Mononuclear cell (primary cell): ENCODE measurements at regions not wholly inside any gene's neighbourhood (a gene's known extent, or its start where the extent isn't known, plus 50 kb on each side); places are given as distances from the start of the nearest gene placed in this dataset.

Experiments
- H3K27me3 ChIP-seq: 2 replicates; pipeline ENCODE4 v1.6.0; 2011; ENCODE audit warnings: low read length, control low read depth; ENCODE audit not compliant: insufficient read depth
- H3K4me1 ChIP-seq: 2 replicates; pipeline ENCODE4 v1.5.1; 2011; ENCODE audit warnings: mild to moderate bottlenecking, low read length, control low read depth; ENCODE audit not compliant: insufficient read depth
- H3K4me3 ChIP-seq: 2 replicates; pipeline ENCODE4 v1.5.1; 2011; ENCODE audit warnings: mild to moderate bottlenecking, low read length, moderate library complexity
- H3K9me3 ChIP-seq: 2 replicates; pipeline ENCODE4 v1.5.1; 2011; ENCODE audit warnings: low read depth, mild to moderate bottlenecking, control low read depth, low read length

- no peaks in the 10 kb centered on the region for H3K27me3 ChIP-seq
- no peaks in the 10 kb centered on the region for H3K4me1 ChIP-seq
- H3K4me3 ChIP-seq = no peak overlapping the region
- no peaks in the 10 kb centered on the region for H3K9me3 ChIP-seq
Observed at GRCh38 chr16:86355951-86356350, 154.4 kb upstream of the FOXF1 start.

- Histone ChIP-seq H3K9me3 (no peaks in the 10 kb centered on the region), H3K4me1 (no peaks in the 10 kb centered on the region), H3K4me3 (no peak overlapping the region), H3K27me3 (no peaks in the 10 kb centered on the region)
Observed at GRCh38 chr16:86356804-86357203, 153.5 kb upstream of the FOXF1 start.

GRCh38 chr16:86357303-86357702 lies 153.0 kb upstream of the FOXF1 start:
- H3K27me3 ChIP-seq = no peaks in the 10 kb centered on the region
- no peaks in the 10 kb centered on the region for H3K9me3 ChIP-seq
- H3K4me1 ChIP-seq = no peaks in the 10 kb centered on the region
- H3K4me3 ChIP-seq = no peak overlapping the region

- H3K4me3 ChIP-seq = no peak overlapping the region
- no peaks in the 10 kb centered on the region for H3K4me1 ChIP-seq
- H3K27me3 ChIP-seq = no peaks in the 10 kb centered on the region
- H3K9me3 ChIP-seq = no peaks in the 10 kb centered on the region
Observed at GRCh38 chr16:86357950-86358349, 152.4 kb upstream of the FOXF1 start.

- Histone ChIP-seq H3K4me3 (no peak overlapping the region), H3K9me3 (no peaks in the 10 kb centered on the region)
Observed at GRCh38 chr16:86359571-86359970, 150.8 kb upstream of the FOXF1 start.

GRCh38 chr16:86362155-86362849 lies 148.0 kb upstream of the FOXF1 start:
- Histone ChIP-seq H3K9me3 (no peaks in the 10 kb centered on the region), H3K4me3 (no peak overlapping the region), H3K4me1 (no peaks in the 10 kb centered on the region), H3K27me3 (no peaks in the 10 kb centered on the region)

More at GRCh38 chr16:86359571-86359970, 150.8 kb upstream of the FOXF1 start:
- H3K27me3 ChIP-seq = no peaks in the 10 kb centered on the region
- H3K4me1 ChIP-seq = no peaks in the 10 kb centered on the region

- Histone ChIP-seq H3K4me1 (no peaks in the 10 kb centered on the region), H3K9me3 (no peaks in the 10 kb centered on the region), H3K4me3 (no peak overlapping the region), H3K27me3 (no peaks in the 10 kb centered on the region)
Observed at GRCh38 chr16:86363057-86363490, 147.3 kb upstream of the FOXF1 start.

- H3K9me3 ChIP-seq = no peaks in the 10 kb centered on the region
- no peak overlapping the region for H3K4me3 ChIP-seq
- H3K4me1 ChIP-seq = no peaks in the 10 kb centered on the region
- no peaks in the 10 kb centered on the region for H3K27me3 ChIP-seq
Observed at GRCh38 chr16:86363836-86364618, 146.3 kb upstream of the FOXF1 start.

- no peaks in the 10 kb centered on the region for H3K4me1 ChIP-seq
- no peak overlapping the region for H3K4me3 ChIP-seq
- no peaks in the 10 kb centered on the region for H3K9me3 ChIP-seq
- no peaks in the 10 kb centered on the region for H3K27me3 ChIP-seq
Observed at GRCh38 chr16:86364653-86365380, 145.5 kb upstream of the FOXF1 start.

- no peak overlapping the region for H3K4me3 ChIP-seq
- H3K4me1 ChIP-seq = no peaks in the 10 kb centered on the region
- H3K9me3 ChIP-seq = no peaks in the 10 kb centered on the region
- no peaks in the 10 kb centered on the region for H3K27me3 ChIP-seq
Observed at GRCh38 chr16:86365513-86366273, 144.6 kb upstream of the FOXF1 start.

- no peaks in the 10 kb centered on the region for H3K4me1 ChIP-seq
- no peaks in the 10 kb centered on the region for H3K27me3 ChIP-seq
- no peak overlapping the region for H3K4me3 ChIP-seq
- H3K9me3 ChIP-seq = no peaks in the 10 kb centered on the region
Observed at GRCh38 chr16:86366481-86366880, 143.8 kb upstream of the FOXF1 start.

GRCh38 chr16:86367291-86368072 lies 142.8 kb upstream of the FOXF1 start:
- no peaks in the 10 kb centered on the region for H3K9me3 ChIP-seq

GRCh38 chr16:86368261-86368660 lies 142.1 kb upstream of the FOXF1 start:
- no peaks in the 10 kb centered on the region for H3K4me1 ChIP-seq
- H3K27me3 ChIP-seq = no peaks in the 10 kb centered on the region
- no peaks in the 10 kb centered on the region for H3K9me3 ChIP-seq
- no peak overlapping the region for H3K4me3 ChIP-seq

More at GRCh38 chr16:86367291-86368072, 142.8 kb upstream of the FOXF1 start:
- no peaks in the 10 kb centered on the region for H3K27me3 ChIP-seq
- H3K4me1 ChIP-seq = no peaks in the 10 kb centered on the region
- H3K4me3 ChIP-seq = no peak overlapping the region

GRCh38 chr16:86370062-86370461 lies 140.3 kb upstream of the FOXF1 start:
- H3K27me3 ChIP-seq = no peaks in the 10 kb centered on the region
- H3K4me3 ChIP-seq = no peak overlapping the region
- H3K4me1 ChIP-seq = no peaks in the 10 kb centered on the region
- H3K9me3 ChIP-seq = no peaks in the 10 kb centered on the region
